ENCODE measurements at regions not wholly inside any gene's neighbourhood (a gene's known extent, or its start where the extent isn't known, plus 50 kb on each side); places are given as distances from the start of the nearest gene placed in this dataset.

- DNase-seq (ENCODE audit: low read depth) = no peak
- no peak for TF ChIP-seq CTCF (IDR thresholded peaks at IDR 0.05; ENCODE audit: insufficient read depth, low read depth, low read length)
Measured at GRCh38 chr10:123560301-123561140, 105.6 kb upstream of the GPR26 start.

GRCh38 chr10:123561141-123561440, 105.1 kb upstream of the GPR26 start:
- TF ChIP-seq CTCF (IDR thresholded peaks at IDR 0.05; ENCODE audit: insufficient read depth, low read depth, low read length) = no peak
- DNase-seq (ENCODE audit: low read depth) = no peak
- H3K4me3 ChIP-seq (ENCODE audit: low read depth, low read length) = no peak overlapping the region

More at GRCh38 chr10:123560301-123561140, 105.6 kb upstream of the GPR26 start:
- no peak overlapping the region for H3K4me3 ChIP-seq (ENCODE audit: low read depth, low read length)

GRCh38 chr10:123562387-123562786, 103.8 kb upstream of the GPR26 start:
- no peak overlapping the region for H3K4me3 ChIP-seq (ENCODE audit: low read depth, low read length)
- DNase-seq (ENCODE audit: low read depth) = no peak
- TF ChIP-seq CTCF (IDR thresholded peaks at IDR 0.05; ENCODE audit: insufficient read depth, low read depth, low read length) = no peak

GRCh38 chr10:123562811-123563580, 103.2 kb upstream of the GPR26 start:
- no peak overlapping the region for H3K4me3 ChIP-seq (ENCODE audit: low read depth, low read length)
- no peak for TF ChIP-seq CTCF (IDR thresholded peaks at IDR 0.05; ENCODE audit: insufficient read depth, low read depth, low read length)
- DNase-seq (ENCODE audit: low read depth) = no peak

- DNase-seq (ENCODE audit: low read depth) = no peak
- TF ChIP-seq CTCF (IDR thresholded peaks at IDR 0.05; ENCODE audit: insufficient read depth, low read depth, low read length) = no peak
- no peak overlapping the region for H3K4me3 ChIP-seq (ENCODE audit: low read depth, low read length)
Measured at GRCh38 chr10:123563581-123563855, 102.6 kb upstream of the GPR26 start.

GRCh38 chr10:123563994-123564393, 102.2 kb upstream of the GPR26 start:
- DNase-seq (ENCODE audit: low read depth) = no peak
- H3K4me3 ChIP-seq (ENCODE audit: low read depth, low read length) = no peak overlapping the region
- TF ChIP-seq CTCF (IDR thresholded peaks at IDR 0.05; ENCODE audit: insufficient read depth, low read depth, low read length) = no peak

Data from fibroblast of villous mesenchyme (primary cell).